GM18519 (cell line): ENCODE measurements at regions not wholly inside any gene's neighbourhood (a gene's known extent, or its start where the extent isn't known, plus 50 kb on each side); places are given as distances from the start of the nearest gene placed in this dataset.

Source experiments
- ATAC-seq: cut with Tn5 transposase; IDR thresholded peaks from one replicate; pipeline ENCODE4 v1.9.1; 2021; ENCODE audit warnings: mild to moderate bottlenecking, moderate library complexity; ENCODE audit not compliant: unreplicated experiment, low FRiP score

DNA sequence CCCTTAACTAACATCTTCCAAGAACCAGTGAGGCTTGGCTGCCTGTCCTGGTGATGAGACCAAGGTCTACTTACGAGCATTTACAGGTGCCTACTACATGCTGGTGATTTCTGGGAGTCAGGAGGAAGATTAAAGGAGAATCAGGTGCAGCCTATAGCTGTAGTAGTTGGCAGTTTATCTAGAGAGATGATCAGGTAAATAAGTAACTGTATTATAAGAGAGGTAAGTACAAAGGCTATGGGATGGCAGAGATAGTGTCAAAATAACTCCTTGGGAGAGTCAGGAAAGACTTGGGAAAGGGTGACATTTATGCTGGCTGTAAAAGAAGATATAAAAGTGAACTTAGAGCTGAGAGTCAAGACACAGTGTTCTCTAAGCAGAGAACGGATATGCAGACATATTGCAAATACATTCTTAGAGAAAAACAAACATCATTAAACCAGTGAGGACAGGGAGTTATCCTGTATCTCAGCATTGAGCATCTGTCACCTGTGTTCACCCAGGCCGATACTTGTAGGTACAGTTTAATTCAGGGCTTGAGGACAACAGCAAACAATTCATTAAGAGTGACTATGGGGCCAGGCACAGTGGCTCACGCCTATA is 49.7 kb upstream of the ACP3 start:
- ATAC-seq, result no peak
